ENCODE measurements at regions not wholly inside any gene's neighbourhood (a gene's known extent, or its start where the extent isn't known, plus 50 kb on each side); places are given as distances from the start of the nearest gene placed in this dataset.

DNA sequence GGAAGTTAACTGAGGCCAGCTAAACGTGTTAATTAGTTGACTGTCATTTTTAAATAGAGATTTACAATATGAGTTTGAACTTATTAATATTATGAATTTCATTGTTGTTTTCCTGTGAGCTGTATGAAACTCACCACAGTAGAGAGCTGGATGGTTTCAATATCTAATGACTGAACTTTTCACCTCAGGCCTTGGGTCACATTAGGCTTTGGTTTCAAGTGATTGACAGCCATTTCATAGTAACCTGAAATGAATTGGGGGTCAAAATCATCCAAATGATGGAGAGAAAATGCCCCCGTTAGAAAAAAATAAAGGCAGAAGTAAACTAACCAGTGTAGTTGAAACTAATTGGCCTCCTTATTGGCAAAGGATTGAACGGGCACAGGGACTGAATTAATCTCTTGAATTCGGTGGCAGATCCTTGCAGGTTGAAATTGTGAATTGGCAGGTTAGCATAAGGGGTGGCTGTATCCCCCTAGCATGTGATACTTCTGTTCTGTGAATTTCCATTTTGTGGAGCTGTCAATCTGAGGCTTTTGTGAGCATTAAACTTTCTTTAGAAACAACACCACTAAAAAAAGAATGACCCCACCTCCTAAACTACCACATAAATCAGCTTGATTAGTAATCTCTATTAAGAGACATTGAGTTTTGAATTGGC lies 155.1 kb upstream of the MMS22L start:
- TF ChIP-seq, protein P1, sequence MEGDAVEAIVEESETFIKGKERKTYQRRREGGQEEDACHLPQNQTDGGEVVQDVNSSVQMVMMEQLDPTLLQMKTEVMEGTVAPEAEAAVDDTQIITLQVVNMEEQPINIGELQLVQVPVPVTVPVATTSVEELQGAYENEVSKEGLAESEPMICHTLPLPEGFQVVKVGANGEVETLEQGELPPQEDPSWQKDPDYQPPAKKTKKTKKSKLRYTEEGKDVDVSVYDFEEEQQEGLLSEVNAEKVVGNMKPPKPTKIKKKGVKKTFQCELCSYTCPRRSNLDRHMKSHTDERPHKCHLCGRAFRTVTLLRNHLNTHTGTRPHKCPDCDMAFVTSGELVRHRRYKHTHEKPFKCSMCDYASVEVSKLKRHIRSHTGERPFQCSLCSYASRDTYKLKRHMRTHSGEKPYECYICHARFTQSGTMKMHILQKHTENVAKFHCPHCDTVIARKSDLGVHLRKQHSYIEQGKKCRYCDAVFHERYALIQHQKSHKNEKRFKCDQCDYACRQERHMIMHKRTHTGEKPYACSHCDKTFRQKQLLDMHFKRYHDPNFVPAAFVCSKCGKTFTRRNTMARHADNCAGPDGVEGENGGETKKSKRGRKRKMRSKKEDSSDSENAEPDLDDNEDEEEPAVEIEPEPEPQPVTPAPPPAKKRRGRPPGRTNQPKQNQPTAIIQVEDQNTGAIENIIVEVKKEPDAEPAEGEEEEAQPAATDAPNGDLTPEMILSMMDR (IDR thresholded peaks at IDR 0.05; ENCODE audit: low read length) = no peak
- TF ChIP-seq EZH2phosphoT487 (IDR thresholded peaks at IDR 0.05; ENCODE audit: low read length) (no peak), EZH2 (optimal IDR thresholded peaks at IDR 0.05; ENCODE audit: low read depth, low read length) (no peak)

Measured in MM.1S (cell line).